GM12878 (cell line): ENCODE measurements at regions not wholly inside any gene's neighbourhood (a gene's known extent, or its start where the extent isn't known, plus 50 kb on each side); places are given as distances from the start of the nearest gene placed in this dataset.

Experiments
- ATAC-seq: fragments of 200-7000 bp; cut with Tn5 transposase; 3 replicates; pipeline ENCODE4 v1.9.1; 2020; ENCODE audit warnings: mild to moderate bottlenecking, moderate library complexity
- BruUV-seq: library from RNA; stranded (reverse); fragments of 400-500 nt; replicated peaks from 2 replicates; lab custom pipeline; 2021; lab: Mats Ljungman, UMichigan
- CTCF ChIA-PET: fragments of 300-600 bp; sonication (Branson Sonifier 250); formaldehyde crosslinking; extraction: SDS; loops from one replicate; lab custom pipeline; 2021; ENCODE audit warnings: inconsistent platforms; lab: Yijun Ruan, JAX
- POLR2A ChIA-PET: fragments of 350-600 bp; formaldehyde crosslinking; extraction: SDS; loops from one replicate; lab custom pipeline; 2021; ENCODE audit warnings: inconsistent platforms; lab: Charles Lee
- RAD21 ChIA-PET: fragments of 300-600 bp; sonication (Branson Sonifier 250); formaldehyde crosslinking; loops from one replicate; lab custom pipeline; 2023; ENCODE audit warnings: antibody characterized with exemption; ENCODE audit not compliant: unreplicated experiment; lab: Charles Lee
- SMC1A ChIA-PET: fragments of 300-600 bp; sonication (Branson Sonifier 250); formaldehyde crosslinking; loops from one replicate; lab custom pipeline; 2023; ENCODE audit not compliant: unreplicated experiment, uncharacterized antibody; lab: Charles Lee
- DNase-seq: peaks from one replicate; pipeline ENCODE4 v3.0.0-alpha.2; 2011; ENCODE audit warnings: low read depth, low spot score
- FAIRE-seq: peaks from 3 replicates; lab custom pipeline; 2011; peaks lifted over from hg19 to GRCh38; lab: Jason Lieb, UNC
- H2AFZ ChIP-seq: 2 replicates; pipeline ENCODE4 v1.6.0; 2011; ENCODE audit warnings: low read depth, low read length, control low read depth; ENCODE audit not compliant: control insufficient read depth
- H3K27ac ChIP-seq: 2 replicates; pipeline ENCODE4 v1.5.1; 2011; ENCODE audit warnings: control low read depth; ENCODE audit not compliant: control insufficient read depth, insufficient read depth
- H3K27me3 ChIP-seq, 2 experiments: replicated peaks in 1 of 2; 2 replicates each; pipeline versions ENCODE4 v1.6.0 to v1.6.1; 2011; ENCODE audit warnings: low read length in 1 of 2; ENCODE audit not compliant: control insufficient read depth in 2 of 2, insufficient read depth in 2 of 2
- H3K36me3 ChIP-seq, 2 experiments: 2 replicates each; pipeline ENCODE4 v1.5.1; 2011; ENCODE audit warnings: low read length in 1 of 2; ENCODE audit not compliant: control insufficient read depth in 2 of 2, insufficient read depth in 2 of 2
- H3K4me1 ChIP-seq: 2 replicates; pipeline ENCODE4 v1.6.1; 2011; ENCODE audit warnings: mild to moderate bottlenecking, low read length, moderate library complexity, mixed read lengths; ENCODE audit not compliant: control insufficient read depth, insufficient read depth
- H3K4me2 ChIP-seq: 2 replicates; pipeline ENCODE4 v1.6.0; 2011; ENCODE audit warnings: control low read depth; ENCODE audit not compliant: control insufficient read depth, insufficient read depth
- H3K4me3 ChIP-seq: fragments of 200-600 bp; sonication (generic); 2 replicates; pipeline ENCODE4 v1.5.1; 2016
- H3K79me2 ChIP-seq: 2 replicates; pipeline ENCODE4 v1.6.0; 2011; ENCODE audit warnings: low read length; ENCODE audit not compliant: control insufficient read depth, insufficient read depth
- H3K9ac ChIP-seq: 2 replicates; pipeline ENCODE4 v1.8.0; 2011; ENCODE audit warnings: low read length, control low read depth, mixed read lengths; ENCODE audit not compliant: control insufficient read depth, insufficient read depth
- H3K9me3 ChIP-seq: replicated peaks from 3 replicates; pipeline ENCODE4 v1.5.1; 2011; ENCODE audit warnings: mild to moderate bottlenecking, low read length; ENCODE audit not compliant: control insufficient read depth, insufficient read depth
- H4K20me1 ChIP-seq: 2 replicates; pipeline ENCODE4 v1.6.0; 2011; ENCODE audit not compliant: control insufficient read depth, insufficient read depth
- CEBPB ChIP-seq, 2 experiments: fragments of 150-350 bp in 1 of 2; IDR thresholded peaks; 2 replicates each; pipeline ENCODE4 v1.6.1; 2012 to 2014; ENCODE audit warnings: low read depth in 2 of 2, low read length in 2 of 2, borderline replicate concordance in 1 of 2, inconsistent platforms in 1 of 2
- USF2 ChIP-seq: IDR thresholded peaks from 2 replicates; pipeline ENCODE4 v1.6.1; 2011; ENCODE audit warnings: low read depth, low read length, improper control_type of control experiment, borderline replicate concordance
- WGBS: methylation state at CpG from one replicate; pipeline ENCODE4 v1.1.6; 2016; ENCODE audit warnings: low lambda C conversion rate; ENCODE audit not compliant: insufficient replicate concordance, insufficient coverage; ENCODE audit errors: missing lambda C conversion rate; 5-methylcytosine and 5-hydroxymethylcytosine counted together
- in situ Hi-C: fragments of 300-500 bp; cut with MboI; formaldehyde crosslinking; loops from 9 replicates; pipeline ENCODE4 v1.14.3; 2018; ENCODE audit warnings: mixed read lengths
- intact Hi-C: fragments of 100-400 bp; cut with micrococcal nuclease; formaldehyde crosslinking; loops from one replicate; pipeline ENCODE4 v1.14.2; 2022; ENCODE audit not compliant: unreplicated experiment
- TF ChIP-seq, protein P1 (sequence below): fragments of 450-650 bp; conservative IDR thresholded peaks from 2 replicates; pipeline ENCODE4 v1.6.1; 2017; ENCODE audit warnings: mild to moderate bottlenecking, moderate library complexity

DNA sequence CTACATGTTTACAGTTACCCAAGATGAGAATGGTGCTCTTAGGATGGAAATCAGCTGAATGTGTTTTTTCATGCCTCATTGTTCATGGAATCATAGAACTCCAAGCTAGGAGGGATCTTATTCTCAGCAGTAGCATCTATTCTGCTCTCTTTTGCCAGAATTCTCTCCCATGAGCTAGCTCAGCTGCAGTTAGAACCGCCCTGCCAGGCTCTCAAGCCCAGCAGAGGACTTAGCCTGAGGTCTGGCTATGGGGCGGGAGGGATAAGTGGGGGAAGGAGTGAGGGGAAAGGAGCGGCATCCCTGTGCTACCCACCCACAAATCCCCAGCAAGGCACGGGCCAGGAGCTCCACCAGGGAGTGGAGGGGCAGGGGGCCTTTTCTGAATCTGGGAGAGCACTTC, 120.7 kb upstream of the PLXNA4 start (continued):
- TF ChIP-seq, protein P1, sequence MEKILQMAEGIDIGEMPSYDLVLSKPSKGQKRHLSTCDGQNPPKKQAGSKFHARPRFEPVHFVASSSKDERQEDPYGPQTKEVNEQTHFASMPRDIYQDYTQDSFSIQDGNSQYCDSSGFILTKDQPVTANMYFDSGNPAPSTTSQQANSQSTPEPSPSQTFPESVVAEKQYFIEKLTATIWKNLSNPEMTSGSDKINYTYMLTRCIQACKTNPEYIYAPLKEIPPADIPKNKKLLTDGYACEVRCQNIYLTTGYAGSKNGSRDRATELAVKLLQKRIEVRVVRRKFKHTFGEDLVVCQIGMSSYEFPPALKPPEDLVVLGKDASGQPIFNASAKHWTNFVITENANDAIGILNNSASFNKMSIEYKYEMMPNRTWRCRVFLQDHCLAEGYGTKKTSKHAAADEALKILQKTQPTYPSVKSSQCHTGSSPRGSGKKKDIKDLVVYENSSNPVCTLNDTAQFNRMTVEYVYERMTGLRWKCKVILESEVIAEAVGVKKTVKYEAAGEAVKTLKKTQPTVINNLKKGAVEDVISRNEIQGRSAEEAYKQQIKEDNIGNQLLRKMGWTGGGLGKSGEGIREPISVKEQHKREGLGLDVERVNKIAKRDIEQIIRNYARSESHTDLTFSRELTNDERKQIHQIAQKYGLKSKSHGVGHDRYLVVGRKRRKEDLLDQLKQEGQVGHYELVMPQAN: no peak

DNA sequence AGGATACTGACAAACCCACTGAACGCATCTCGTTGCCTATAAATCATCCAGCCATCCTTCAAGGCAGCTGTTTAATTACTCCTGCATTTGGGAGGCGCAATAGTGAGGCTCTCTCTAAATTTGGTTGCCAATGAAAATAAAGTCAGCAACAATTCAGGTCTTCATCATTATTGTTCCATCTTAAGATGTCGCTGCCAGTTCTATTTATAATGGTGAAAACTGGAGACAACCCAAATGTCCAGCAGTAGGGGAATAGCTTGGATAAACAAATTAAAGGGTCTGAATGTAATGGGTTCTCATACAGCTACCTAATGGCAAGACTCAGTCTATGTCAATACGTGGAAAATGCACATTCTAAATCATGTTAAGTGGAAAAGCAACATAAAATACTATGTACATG, 120.1 kb upstream of the PLXNA4 start:
- no peak overlapping the region for H3K4me3 ChIP-seq
- in situ Hi-C loops (no loop called here), intact Hi-C loops (no loop called here)
- ChIA-PET SMC1A (no interaction called here), CTCF (no interaction called here), POLR2A (no interaction called here), RAD21 (no interaction called here)
- no peak overlapping the region for H3K27ac ChIP-seq
- H4K20me1 ChIP-seq: no peaks in the 10 kb centered on the region
- TF ChIP-seq CEBPB (IDR thresholded peaks at IDR 0.05; ENCODE audit: borderline replicate concordance in 1 of 2, low read depth in 2 of 2, low read length in 2 of 2) (no peak), USF2 (no peak)
- no peaks in the 10 kb centered on the region for H3K79me2 ChIP-seq
- WGBS: 39% methylated on average over 5 of the region's 5 CpGs
- FAIRE-seq (no peak), ATAC-seq (no peak), DNase-seq (no peak)
- H3K9me3 ChIP-seq: no peaks in the 10 kb centered on the region
- BruUV-seq: no TSS peak
- no peaks in the 10 kb centered on the region for H3K36me3 ChIP-seq
- no peak overlapping the region for H2AFZ ChIP-seq
- no peaks in the 10 kb centered on the region for H3K27me3 ChIP-seq
- H3K4me1 ChIP-seq: no peaks in the 10 kb centered on the region
- no peak overlapping the region for H3K4me2 ChIP-seq
- no peak overlapping the region for H3K9ac ChIP-seq
